SK-N-SH (cell line): ENCODE measurements at regions not wholly inside any gene's neighbourhood (a gene's known extent, or its start where the extent isn't known, plus 50 kb on each side); places are given as distances from the start of the nearest gene placed in this dataset.

Experiments used
- CTCF ChIP-seq: fragments of 200-600 bp; sonication (generic); IDR thresholded peaks from 2 replicates; pipeline ENCODE4 v1.6.1; 2017; ENCODE audit warnings: antibody characterized with exemption, mild to moderate bottlenecking, moderate library complexity
- ELF1 ChIP-seq: IDR thresholded peaks from 2 replicates; pipeline ENCODE4 v1.4.0; 2012
- EP300 ChIP-seq, 2 experiments: IDR thresholded peaks; 2 replicates each; pipeline versions ENCODE4 v1.4.0 to v1.6.1; 2012; ENCODE audit warnings: borderline replicate concordance in 1 of 2, low read depth in 1 of 2, low read length in 1 of 2
- EZH2phosphoT487 ChIP-seq: fragments of 200-600 bp; sonication (generic); IDR thresholded peaks from 2 replicates; pipeline ENCODE4 v1.6.1; 2017; ENCODE audit warnings: low read depth, mixed run types, mild to moderate bottlenecking, antibody characterized with exemption, moderate library complexity, borderline replicate concordance
- MAX ChIP-seq: IDR thresholded peaks from 2 replicates; pipeline ENCODE4 v1.4.0; 2012; ENCODE audit warnings: low read depth
- NFIC ChIP-seq: IDR thresholded peaks from 2 replicates; pipeline ENCODE4 v1.4.0; 2012; ENCODE audit warnings: borderline replicate concordance
- POLR2AphosphoS5 ChIP-seq: IDR thresholded peaks from 2 replicates; pipeline ENCODE4 v1.6.1; 2012; ENCODE audit warnings: low read depth, low read length
- RAD21 ChIP-seq: IDR thresholded peaks from 2 replicates; pipeline ENCODE4 v1.6.1; 2012; ENCODE audit warnings: mild to moderate bottlenecking, low read length
- REST ChIP-seq: IDR thresholded peaks from 2 replicates; pipeline ENCODE4 v1.6.1; 2012; ENCODE audit warnings: mild to moderate bottlenecking, low read depth, low read length, moderate library complexity
- RXRA ChIP-seq: IDR thresholded peaks from 2 replicates; pipeline ENCODE4 v1.4.0; 2012; ENCODE audit warnings: low read depth, mild to moderate bottlenecking, borderline replicate concordance
- SMC3 ChIP-seq: IDR thresholded peaks from 2 replicates; pipeline ENCODE4 v1.6.1; 2012; ENCODE audit warnings: low read depth, low read length, improper control_type of control experiment
- USF2 ChIP-seq: fragments of 150-350 bp; IDR thresholded peaks from 2 replicates; pipeline ENCODE4 v1.6.1; 2017; ENCODE audit warnings: antibody characterized with exemption, low read length, low read depth, borderline replicate concordance
- ZBTB33 ChIP-seq: IDR thresholded peaks from 2 replicates; pipeline ENCODE4 v1.4.0; 2012; ENCODE audit warnings: low read depth, borderline replicate concordance

- TF ChIP-seq POLR2AphosphoS5: no peak
- no peak for TF ChIP-seq CTCF
- TF ChIP-seq RXRA: no peak
- no peak for TF ChIP-seq MAX
- no peak for TF ChIP-seq ZBTB33
- no peak for TF ChIP-seq RAD21
- no peak for TF ChIP-seq EP300 (IDR thresholded peaks at IDR 0.05; ENCODE audit: borderline replicate concordance in 1 of 2, low read depth in 1 of 2, low read length in 1 of 2)
- TF ChIP-seq REST: no peak
- no peak for TF ChIP-seq NFIC
- no peak for TF ChIP-seq ELF1
- no peak for TF ChIP-seq SMC3
- TF ChIP-seq USF2: no peak
- TF ChIP-seq EZH2phosphoT487: no peak
These were observed 1419.9 kb upstream of the TMEM132C start for GRCh38 chr12:126847005-126847629.
